ENCODE measurements at regions not wholly inside any gene's neighbourhood (a gene's known extent, or its start where the extent isn't known, plus 50 kb on each side); places are given as distances from the start of the nearest gene placed in this dataset.

DNA sequence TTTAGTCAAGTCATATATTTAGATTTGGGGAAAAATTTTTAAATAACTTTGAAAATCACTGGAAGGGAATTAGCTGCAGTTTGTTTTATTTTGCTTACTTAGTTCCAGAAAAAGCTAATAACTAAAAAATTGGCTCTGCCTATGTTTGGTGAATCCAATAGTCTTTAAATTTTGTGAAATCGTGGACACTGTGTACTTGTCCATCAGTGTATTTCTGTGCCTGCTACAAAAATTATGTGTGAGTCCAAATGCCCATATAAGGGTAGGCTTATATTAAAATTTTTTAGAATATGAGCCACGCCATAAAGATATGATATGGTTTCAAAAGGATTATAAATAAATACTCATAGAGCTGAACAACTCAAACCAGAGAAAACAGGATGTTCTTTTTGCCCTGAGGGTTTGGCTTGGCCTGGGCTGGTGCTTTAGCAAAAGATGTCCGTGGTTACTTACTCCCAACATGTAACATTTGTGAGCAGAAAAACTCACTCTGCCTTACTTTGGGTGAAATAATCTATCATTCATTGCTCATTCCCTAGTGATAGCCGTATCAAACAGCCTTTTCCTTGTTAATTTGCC is 133.2 kb upstream of the PRLR start:
- H3K9me3 ChIP-seq, result no peaks in the 10 kb centered on the region
- H3K4me1 ChIP-seq, result peaks cover 0 to 16% (median 0%) of the 10 kb centered on the region in 3 donors
- no peaks in the 10 kb centered on the region for H3K27me3 ChIP-seq
- no peak overlapping the region for H3K4me3 ChIP-seq
- no peak for TF ChIP-seq POLR2A (IDR thresholded peaks at IDR 0.05)
- TF ChIP-seq, protein P1, sequence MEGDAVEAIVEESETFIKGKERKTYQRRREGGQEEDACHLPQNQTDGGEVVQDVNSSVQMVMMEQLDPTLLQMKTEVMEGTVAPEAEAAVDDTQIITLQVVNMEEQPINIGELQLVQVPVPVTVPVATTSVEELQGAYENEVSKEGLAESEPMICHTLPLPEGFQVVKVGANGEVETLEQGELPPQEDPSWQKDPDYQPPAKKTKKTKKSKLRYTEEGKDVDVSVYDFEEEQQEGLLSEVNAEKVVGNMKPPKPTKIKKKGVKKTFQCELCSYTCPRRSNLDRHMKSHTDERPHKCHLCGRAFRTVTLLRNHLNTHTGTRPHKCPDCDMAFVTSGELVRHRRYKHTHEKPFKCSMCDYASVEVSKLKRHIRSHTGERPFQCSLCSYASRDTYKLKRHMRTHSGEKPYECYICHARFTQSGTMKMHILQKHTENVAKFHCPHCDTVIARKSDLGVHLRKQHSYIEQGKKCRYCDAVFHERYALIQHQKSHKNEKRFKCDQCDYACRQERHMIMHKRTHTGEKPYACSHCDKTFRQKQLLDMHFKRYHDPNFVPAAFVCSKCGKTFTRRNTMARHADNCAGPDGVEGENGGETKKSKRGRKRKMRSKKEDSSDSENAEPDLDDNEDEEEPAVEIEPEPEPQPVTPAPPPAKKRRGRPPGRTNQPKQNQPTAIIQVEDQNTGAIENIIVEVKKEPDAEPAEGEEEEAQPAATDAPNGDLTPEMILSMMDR (IDR thresholded peaks at IDR 0.05), result no peak
- H3K27ac ChIP-seq, result no peak overlapping the region
- no peaks in the 10 kb centered on the region for H3K36me3 ChIP-seq
- no peak for DNase-seq
- WGBS, 2 donors, result 39 to 43% methylated on average over 4 of the region's 4 CpGs
- intact Hi-C loops (cut with DNase I), result no loop called here

DNA sequence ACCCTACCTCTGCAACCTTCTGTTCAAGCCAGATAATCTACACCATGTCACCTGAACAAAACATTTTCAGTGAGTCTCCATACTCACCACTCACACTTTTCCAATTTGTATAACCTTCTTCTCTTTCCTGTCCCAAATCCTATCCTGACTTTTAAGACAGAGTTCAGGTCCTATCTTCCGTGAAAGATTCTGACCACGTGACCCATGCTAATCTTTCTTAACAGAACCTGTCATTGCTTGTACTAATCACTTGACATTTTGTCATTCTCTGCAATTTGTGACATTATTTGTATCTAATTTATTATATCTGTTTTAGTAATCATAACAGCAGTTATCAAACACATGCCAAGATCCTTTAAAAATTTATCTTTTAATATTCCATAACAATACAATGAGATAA is 132.5 kb upstream of the PRLR start:
- no peak overlapping the region for H3K27ac ChIP-seq
- H3K4me1 ChIP-seq, result peaks cover 0 to 16% (median 0%) of the 10 kb centered on the region in 3 donors
- WGBS, 2 donors, result 53 to 77% methylated on average over 2 of the region's 2 CpGs
- H3K27me3 ChIP-seq, result no peaks in the 10 kb centered on the region
- H3K4me3 ChIP-seq, result no peak overlapping the region
- intact Hi-C loops (cut with DNase I), result no loop called here
- H3K36me3 ChIP-seq, result no peaks in the 10 kb centered on the region
- TF ChIP-seq, protein P1 (IDR thresholded peaks at IDR 0.05), result no peak
- TF ChIP-seq POLR2A (IDR thresholded peaks at IDR 0.05), result no peak
- no peak for DNase-seq
- H3K9me3 ChIP-seq, result no peaks in the 10 kb centered on the region

DNA sequence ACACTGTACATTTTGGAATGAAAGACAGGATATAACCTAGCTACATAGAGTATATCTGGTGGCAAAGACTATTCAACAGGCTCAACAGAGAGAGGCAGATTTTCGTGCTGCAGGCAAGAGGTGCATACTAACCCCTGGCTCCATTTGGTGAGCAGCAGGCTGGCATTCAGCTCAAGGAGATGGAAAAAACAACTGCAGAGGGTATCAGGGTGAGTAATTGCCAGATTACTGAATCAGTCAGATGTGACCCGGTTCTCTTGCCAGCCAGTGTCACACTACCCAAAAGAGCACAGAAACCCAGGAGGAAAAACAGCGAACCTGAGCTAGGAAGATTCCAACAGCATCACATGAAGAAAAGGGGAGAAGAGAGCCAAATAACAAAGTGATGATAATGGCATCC is 130.4 kb upstream of the PRLR start:
- Histone ChIP-seq H3K36me3 (no peaks in the 10 kb centered on the region), H3K9me3 (no peaks in the 10 kb centered on the region), H3K27ac (no peak overlapping the region), H3K4me1 (peaks cover 0 to 30% (median 0%) of the 10 kb centered on the region in 3 donors), H3K27me3 (no peaks in the 10 kb centered on the region), H3K4me3 (no peak overlapping the region)
- no peak for DNase-seq
- WGBS, 2 donors, result 26 to 76% methylated on average over 3 of the region's 3 CpGs
- TF ChIP-seq POLR2A (IDR thresholded peaks at IDR 0.05), result no peak
- TF ChIP-seq, protein P1 (IDR thresholded peaks at IDR 0.05), result no peak
- intact Hi-C loops (cut with DNase I), result no loop called here

DNA sequence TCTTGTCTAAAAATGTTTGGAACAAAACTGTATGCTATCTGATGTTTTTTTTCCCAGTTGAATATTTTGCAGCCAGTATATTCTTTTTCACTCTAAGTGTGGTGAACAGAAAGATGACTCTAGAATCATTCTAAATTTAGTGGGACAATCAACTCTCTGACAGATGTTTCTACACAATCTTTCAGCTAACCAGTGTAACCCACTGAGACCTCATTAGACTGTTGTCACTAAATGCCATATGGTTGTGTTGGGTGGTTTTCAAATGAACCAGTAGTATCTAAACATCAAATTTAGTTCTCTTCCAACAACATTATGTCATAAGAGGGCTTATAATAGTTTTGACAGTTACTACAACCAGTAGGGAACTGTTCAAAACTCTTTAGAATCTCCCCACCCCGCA is 129.6 kb upstream of the PRLR start:
- Histone ChIP-seq H3K27ac (no peak overlapping the region), H3K36me3 (no peaks in the 10 kb centered on the region), H3K4me3 (no peak overlapping the region), H3K9me3 (no peaks in the 10 kb centered on the region), H3K4me1 (peaks cover 0 to 35% (median 0%) of the 10 kb centered on the region in 3 donors), H3K27me3 (no peaks in the 10 kb centered on the region)
- 77 to 87% methylated on average over 1 of the region's 1 CpG for WGBS, 2 donors
- DNase-seq, result no peak
- TF ChIP-seq, protein P1 (IDR thresholded peaks at IDR 0.05), result no peak
- TF ChIP-seq POLR2A (IDR thresholded peaks at IDR 0.05), result no peak
- intact Hi-C loops (cut with DNase I), result no loop called here

DNA sequence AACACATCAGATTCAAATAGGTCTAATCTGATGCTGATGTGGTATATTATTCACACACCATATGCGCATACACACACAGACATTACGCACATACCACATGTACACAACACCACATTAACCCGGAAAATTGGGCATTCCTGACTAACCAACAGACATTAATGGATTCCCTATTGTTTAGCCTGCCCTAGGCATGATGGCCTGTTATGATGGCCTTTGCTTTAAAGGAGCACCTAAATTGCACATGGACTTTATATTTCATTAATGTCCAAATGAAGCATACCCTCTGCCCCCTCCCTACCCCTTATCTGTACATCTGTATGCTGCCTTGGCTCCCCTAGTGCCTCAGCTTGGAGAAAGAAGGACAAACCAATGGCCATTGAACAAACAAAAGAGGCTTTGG is 127.7 kb upstream of the PRLR start:
- Histone ChIP-seq H3K4me3 (no peak overlapping the region), H3K4me1 (peaks cover 3 to 32% (median 6%) of the 10 kb centered on the region in 3 donors), H3K27me3 (no peaks in the 10 kb centered on the region), H3K27ac (no peak overlapping the region), H3K9me3 (peaks cover 0 to 5% (median 0%) of the 10 kb centered on the region in 3 donors), H3K36me3 (no peaks in the 10 kb centered on the region)
- intact Hi-C loops (cut with DNase I), result no loop called here
- DNase-seq, result no peak
- WGBS, 2 donors, result 88 to 93% methylated on average over 3 of the region's 3 CpGs
- TF ChIP-seq, protein P1 (IDR thresholded peaks at IDR 0.05), result no peak
- no peak for TF ChIP-seq POLR2A (IDR thresholded peaks at IDR 0.05)

All from esophagus squamous epithelium (tissue), 5 donors.